H9 (cell line): ENCODE measurements at regions not wholly inside any gene's neighbourhood (a gene's known extent, or its start where the extent isn't known, plus 50 kb on each side); places are given as distances from the start of the nearest gene placed in this dataset.

ENCODE experiments used
- DNase-seq: peaks from one replicate; pipeline ENCODE4 v3.0.0-alpha.2; 2017
- H2AFZ ChIP-seq: one replicate; pipeline ENCODE4 v1.6.1; 2013; ENCODE audit warnings: mild to moderate bottlenecking, low read length, control low read depth, moderate library complexity
- H2AK5ac ChIP-seq: 2 replicates; pipeline ENCODE4 v1.6.1; 2013; ENCODE audit warnings: low read length, control low read depth, mixed read lengths; ENCODE audit not compliant: insufficient read length
- H2BK120ac ChIP-seq: one replicate; pipeline ENCODE4 v1.6.1; 2013; ENCODE audit warnings: low read depth, mild to moderate bottlenecking, low read length, control low read depth, inconsistent platforms; ENCODE audit not compliant: poor library complexity, severe bottlenecking
- H2BK12ac ChIP-seq: 2 replicates; pipeline ENCODE4 v1.6.1; 2013; ENCODE audit warnings: low read length, control low read depth, mixed read lengths, low read depth; ENCODE audit not compliant: insufficient read length
- H2BK15ac ChIP-seq: 2 replicates; pipeline ENCODE4 v1.6.1; 2013; ENCODE audit warnings: low read depth, low read length, control low read depth
- H2BK20ac ChIP-seq: one replicate; pipeline ENCODE4 v1.6.1; 2013; ENCODE audit warnings: low read depth, mild to moderate bottlenecking, low read length, control low read depth, inconsistent platforms; ENCODE audit not compliant: poor library complexity, severe bottlenecking
- H2BK5ac ChIP-seq: 2 replicates; pipeline ENCODE4 v1.6.1; 2013; ENCODE audit warnings: low read length, control low read depth, mixed read lengths; ENCODE audit not compliant: insufficient read length
- H3K14ac ChIP-seq: 2 replicates; pipeline ENCODE4 v1.6.1; 2013; ENCODE audit warnings: low read length, control low read depth; ENCODE audit not compliant: insufficient read depth
- H3K18ac ChIP-seq: 2 replicates; pipeline ENCODE4 v1.6.1; 2013; ENCODE audit warnings: low read depth, mild to moderate bottlenecking, mixed read lengths, low read length, control low read depth; ENCODE audit not compliant: insufficient read length
- H3K23ac ChIP-seq: 2 replicates; pipeline ENCODE4 v1.6.1; 2013; ENCODE audit warnings: low read length, control low read depth, mixed read lengths, low read depth; ENCODE audit not compliant: insufficient read length
- H3K23me2 ChIP-seq: 2 replicates; pipeline ENCODE4 v1.6.1; 2013; ENCODE audit warnings: low read depth, mild to moderate bottlenecking, mixed read lengths, low read length, control low read depth; ENCODE audit not compliant: insufficient read length, poor library complexity, severe bottlenecking
- H3K27ac ChIP-seq: 2 replicates; pipeline ENCODE4 v1.5.1; 2013; ENCODE audit warnings: low read length, control low read depth, mixed read lengths, low read depth; ENCODE audit not compliant: insufficient read length
- H3K27me3 ChIP-seq: 2 replicates; pipeline ENCODE4 v1.6.1; 2013; ENCODE audit warnings: low read length, control low read depth, inconsistent platforms; ENCODE audit not compliant: insufficient read depth
- H3K4ac ChIP-seq: 2 replicates; pipeline ENCODE4 v1.6.1; 2013; ENCODE audit warnings: low read depth, mild to moderate bottlenecking, control low read depth, inconsistent platforms, low read length, moderate library complexity
- H3K4me1 ChIP-seq: 2 replicates; pipeline ENCODE4 v1.6.1; 2013; ENCODE audit warnings: low read length, control low read depth, inconsistent platforms; ENCODE audit not compliant: insufficient read depth
- H3K4me2 ChIP-seq: 2 replicates; pipeline ENCODE4 v1.6.1; 2013; ENCODE audit warnings: low read length, control low read depth, mixed read lengths; ENCODE audit not compliant: insufficient read length, insufficient read depth
- H3K56ac ChIP-seq: 2 replicates; pipeline ENCODE4 v1.6.1; 2013; ENCODE audit warnings: low read depth, mild to moderate bottlenecking, mixed read lengths, low read length, control low read depth; ENCODE audit not compliant: insufficient read length
- H3K79me1 ChIP-seq: 2 replicates; pipeline ENCODE4 v1.6.1; 2013; ENCODE audit warnings: low read depth, mild to moderate bottlenecking, moderate library complexity, low read length, control low read depth, inconsistent platforms; ENCODE audit not compliant: insufficient read depth, poor library complexity, severe bottlenecking
- H3K79me2 ChIP-seq: 2 replicates; pipeline ENCODE4 v1.6.1; 2013; ENCODE audit warnings: low read length, control low read depth, inconsistent platforms; ENCODE audit not compliant: insufficient read depth
- H3K9ac ChIP-seq: 2 replicates; pipeline ENCODE4 v1.6.1; 2013; ENCODE audit warnings: low read length, control low read depth, mixed read lengths; ENCODE audit not compliant: insufficient read length; ENCODE audit errors: extremely low read depth
- H3K9me3 ChIP-seq: one replicate; pipeline ENCODE4 v1.6.1; 2013; ENCODE audit warnings: low read depth, low read length, inconsistent platforms; ENCODE audit not compliant: control insufficient read depth
- H3T11ph ChIP-seq: one replicate; pipeline ENCODE4 v1.6.1; 2013; ENCODE audit warnings: mild to moderate bottlenecking, low read length, control low read depth, inconsistent platforms
- H4K20me1 ChIP-seq: one replicate; pipeline ENCODE4 v1.6.1; 2013; ENCODE audit not compliant: control insufficient read depth, insufficient read length, insufficient read depth
- H4K5ac ChIP-seq: 2 replicates; pipeline ENCODE4 v1.6.1; 2013; ENCODE audit warnings: low read depth, mild to moderate bottlenecking, mixed read lengths, low read length, control low read depth; ENCODE audit not compliant: insufficient read length
- H4K8ac ChIP-seq: replicated peaks from 2 replicates; pipeline ENCODE4 v1.6.1; 2013; ENCODE audit warnings: low read length, control low read depth, mixed read lengths, low read depth; ENCODE audit not compliant: insufficient read length
- H4K91ac ChIP-seq: 2 replicates; pipeline ENCODE4 v1.6.1; 2013; ENCODE audit warnings: low read depth, mild to moderate bottlenecking, moderate library complexity, mixed read lengths, low read length, control low read depth; ENCODE audit not compliant: insufficient read length
- H3K27ac Mint-ChIP-seq, 3 experiments: 2 replicates in 2 of 3; 3 replicates in 1 of 3; pipeline ENCODE4 v1.8.0; 2020 to 2021; ENCODE audit warnings: mixed read lengths in 3 of 3, mild to moderate bottlenecking in 1 of 3, moderate library complexity in 1 of 3
- H3K27me3 Mint-ChIP-seq: 2 replicates; pipeline ENCODE4 v1.8.0; 2021; ENCODE audit warnings: low read depth, mild to moderate bottlenecking, moderate library complexity, mixed read lengths
- H3K36me3 Mint-ChIP-seq, 3 experiments: 2 replicates in 2 of 3; 3 replicates in 1 of 3; pipeline ENCODE4 v1.8.0; 2020 to 2021; ENCODE audit warnings: low read depth in 3 of 3, mixed read lengths in 3 of 3; ENCODE audit not compliant: insufficient read depth in 1 of 3
- H3K4me1 Mint-ChIP-seq, 2 experiments: 2 replicates each; pipeline ENCODE4 v1.8.0; 2020; ENCODE audit warnings: mixed read lengths in 2 of 2
- H3K4me3 Mint-ChIP-seq, 2 experiments: 2 replicates in 1 of 2; 3 replicates in 1 of 2; pipeline ENCODE4 v1.8.0; 2020 to 2021; ENCODE audit warnings: mild to moderate bottlenecking in 2 of 2, mixed read lengths in 2 of 2, moderate library complexity in 1 of 2
- H3K9me3 Mint-ChIP-seq, 2 experiments: 2 replicates in 1 of 2; 3 replicates in 1 of 2; pipeline ENCODE4 v1.8.0; 2020; ENCODE audit warnings: mild to moderate bottlenecking in 2 of 2, mixed read lengths in 2 of 2, moderate library complexity in 1 of 2
- WGBS: extraction: QIAGEN DNeasy Blood & Tissue Kit; methylation state at CpG from one replicate; pipeline ENCODE4 v1.1.7; 2013; ENCODE audit warnings: missing lambda C conversion rate, low lambda C conversion rate, mixed read lengths; ENCODE audit not compliant: insufficient read length; ENCODE audit errors: extremely low coverage; 5-methylcytosine and 5-hydroxymethylcytosine counted together
- TF ChIP-seq, protein P1 (sequence below): fragments of 200-600 bp; sonication (generic); conservative IDR thresholded peaks from 3 replicates; pipeline ENCODE4 v1.8.0; 2021; ENCODE audit warnings: antibody characterized with exemption, mild to moderate bottlenecking

DNA sequence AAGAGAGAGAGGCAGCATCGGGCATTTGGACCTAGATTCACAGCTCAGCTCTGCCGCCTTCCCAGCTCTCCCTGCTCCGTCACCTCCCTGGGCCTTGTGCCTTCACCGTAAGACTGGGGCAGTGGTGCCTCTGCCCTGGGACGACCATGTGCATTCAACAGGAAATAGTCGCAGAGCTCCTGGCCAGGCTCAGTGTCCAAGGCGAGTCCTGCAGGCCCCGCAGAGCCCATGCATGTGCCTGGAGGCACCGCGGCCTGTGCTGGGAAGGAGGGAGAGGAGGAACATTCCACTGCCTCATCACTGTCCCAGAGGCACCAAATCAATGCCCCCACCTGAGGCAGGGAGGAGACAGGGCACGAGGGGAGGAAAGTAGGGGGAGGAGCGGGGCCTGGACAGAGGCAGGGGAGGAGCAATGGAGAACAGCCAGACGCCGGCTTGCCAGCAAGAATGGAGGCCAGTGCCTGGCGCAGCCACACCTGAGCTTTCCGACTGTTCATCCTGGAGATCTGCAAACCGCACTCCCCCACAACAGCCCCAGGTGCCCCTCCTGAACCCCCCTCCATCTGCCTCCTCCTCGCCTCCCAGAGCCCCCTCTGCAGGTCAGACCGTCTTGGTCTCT lies 74.4 kb upstream of the PRR5 start:
- H3K23me2 ChIP-seq = no peaks in the 10 kb centered on the region
- H3K18ac ChIP-seq = no peak overlapping the region
- H3K27me3 Mint-ChIP-seq = no peaks in the 10 kb centered on the region; the same call in none of the 2 replicates
- no peaks in the 10 kb centered on the region for H3K79me1 ChIP-seq
- H2BK20ac ChIP-seq = no peak overlapping the region
- H3T11ph ChIP-seq = no peak overlapping the region
- no peaks in the 10 kb centered on the region for H4K20me1 ChIP-seq
- H3K9me3 ChIP-seq = no peaks in the 10 kb centered on the region
- TF ChIP-seq, protein P1, sequence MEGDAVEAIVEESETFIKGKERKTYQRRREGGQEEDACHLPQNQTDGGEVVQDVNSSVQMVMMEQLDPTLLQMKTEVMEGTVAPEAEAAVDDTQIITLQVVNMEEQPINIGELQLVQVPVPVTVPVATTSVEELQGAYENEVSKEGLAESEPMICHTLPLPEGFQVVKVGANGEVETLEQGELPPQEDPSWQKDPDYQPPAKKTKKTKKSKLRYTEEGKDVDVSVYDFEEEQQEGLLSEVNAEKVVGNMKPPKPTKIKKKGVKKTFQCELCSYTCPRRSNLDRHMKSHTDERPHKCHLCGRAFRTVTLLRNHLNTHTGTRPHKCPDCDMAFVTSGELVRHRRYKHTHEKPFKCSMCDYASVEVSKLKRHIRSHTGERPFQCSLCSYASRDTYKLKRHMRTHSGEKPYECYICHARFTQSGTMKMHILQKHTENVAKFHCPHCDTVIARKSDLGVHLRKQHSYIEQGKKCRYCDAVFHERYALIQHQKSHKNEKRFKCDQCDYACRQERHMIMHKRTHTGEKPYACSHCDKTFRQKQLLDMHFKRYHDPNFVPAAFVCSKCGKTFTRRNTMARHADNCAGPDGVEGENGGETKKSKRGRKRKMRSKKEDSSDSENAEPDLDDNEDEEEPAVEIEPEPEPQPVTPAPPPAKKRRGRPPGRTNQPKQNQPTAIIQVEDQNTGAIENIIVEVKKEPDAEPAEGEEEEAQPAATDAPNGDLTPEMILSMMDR = no peak
- no peak overlapping the region for H2BK12ac ChIP-seq
- no peak overlapping the region for H2BK120ac ChIP-seq
- no peak overlapping the region for H3K9ac ChIP-seq
- no peak overlapping the region for H4K5ac ChIP-seq
- no peak overlapping the region for H4K8ac ChIP-seq
- H3K4me1 Mint-ChIP-seq = peaks cover 0 to 19% of the 10 kb centered on the region in 2 experiments; a peak in 2 of 4 replicates
- no peak overlapping the region for H3K56ac ChIP-seq
- no peak overlapping the region for H2BK5ac ChIP-seq
- no peaks in the 10 kb centered on the region for H3K4me1 ChIP-seq
- H4K91ac ChIP-seq = no peak overlapping the region
- H2AFZ ChIP-seq = no peak overlapping the region
- no peaks in the 10 kb centered on the region for H3K79me2 ChIP-seq
- peaks cover 0 to 4% of the 10 kb centered on the region in 2 experiments for H3K9me3 Mint-ChIP-seq
- WGBS = no CpG with 5 or more reads among the region's 19 CpGs
- H3K14ac ChIP-seq = no peak overlapping the region
- H3K4ac ChIP-seq = no peak overlapping the region
- H3K27me3 ChIP-seq = peaks cover 33% of the 10 kb centered on the region
- DNase-seq = no peak
- H3K36me3 Mint-ChIP-seq = no peaks in the 10 kb centered on the region; a peak in 1 of 7 replicates
- no peak overlapping the region for H3K4me3 Mint-ChIP-seq
- H3K4me2 ChIP-seq = no peak overlapping the region
- H3K23ac ChIP-seq = no peak overlapping the region
- no peak overlapping the region for H2BK15ac ChIP-seq
- H2AK5ac ChIP-seq = no peak overlapping the region
- no peak overlapping the region for H3K27ac ChIP-seq
- no peak overlapping the region for H3K27ac Mint-ChIP-seq
